NCI-H69 (cell line): ENCODE measurements at regions not wholly inside any gene's neighbourhood (a gene's known extent, or its start where the extent isn't known, plus 50 kb on each side); places are given as distances from the start of the nearest gene placed in this dataset.

Source experiments
- DNase-seq: peaks from one replicate; lab custom pipeline; 2025; lab: John Stamatoyannopoulos, UW

DNA sequence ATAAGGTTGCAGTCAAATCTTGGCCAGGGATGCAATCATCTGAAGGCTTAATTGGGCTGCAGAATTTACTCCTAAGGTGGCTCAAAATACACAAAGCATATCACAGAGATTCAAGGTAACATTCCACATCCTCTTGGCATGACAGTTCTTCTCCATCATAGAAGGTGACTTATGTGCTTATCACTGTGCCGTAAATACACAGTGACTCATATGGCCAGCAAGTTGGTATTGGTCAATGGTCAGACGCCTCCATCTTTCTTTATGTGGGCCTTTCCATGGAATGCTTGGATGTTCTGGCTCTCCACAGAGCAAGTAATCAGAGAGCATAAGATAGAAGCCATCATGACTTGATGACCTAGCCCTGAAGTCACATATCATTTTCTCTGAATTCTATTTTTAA, 168.8 kb upstream of the ST8SIA2 start:
- no peak for DNase-seq

GRCh38 chr15:92226020-92226612, 167.6 kb upstream of the ST8SIA2 start:
- DNase-seq: peak; percentile 7

DNA sequence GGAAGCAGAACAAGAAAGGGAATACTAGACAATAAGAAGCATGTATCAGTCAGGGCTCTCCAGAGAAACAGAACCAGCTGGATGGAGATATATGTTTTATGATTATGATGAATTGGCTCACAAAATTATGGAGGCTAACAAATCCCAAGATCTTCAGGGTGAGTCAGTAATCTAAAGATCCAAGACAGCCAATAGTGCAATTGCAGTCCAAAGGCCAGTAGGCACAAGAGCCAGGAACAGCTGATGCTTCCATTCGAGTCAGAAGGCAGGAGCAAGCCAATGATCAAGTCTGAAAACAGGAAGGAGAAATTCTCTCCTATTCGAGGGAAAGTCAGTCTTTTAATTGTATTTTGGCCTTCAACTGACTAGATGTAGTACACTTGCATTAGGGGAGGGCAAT, 164.9 kb upstream of the ST8SIA2 start:
- DNase-seq: no peak

- no peak for DNase-seq
These were observed 162.2 kb upstream of the ST8SIA2 start for GRCh38 chr15:92231461-92231860.

DNA sequence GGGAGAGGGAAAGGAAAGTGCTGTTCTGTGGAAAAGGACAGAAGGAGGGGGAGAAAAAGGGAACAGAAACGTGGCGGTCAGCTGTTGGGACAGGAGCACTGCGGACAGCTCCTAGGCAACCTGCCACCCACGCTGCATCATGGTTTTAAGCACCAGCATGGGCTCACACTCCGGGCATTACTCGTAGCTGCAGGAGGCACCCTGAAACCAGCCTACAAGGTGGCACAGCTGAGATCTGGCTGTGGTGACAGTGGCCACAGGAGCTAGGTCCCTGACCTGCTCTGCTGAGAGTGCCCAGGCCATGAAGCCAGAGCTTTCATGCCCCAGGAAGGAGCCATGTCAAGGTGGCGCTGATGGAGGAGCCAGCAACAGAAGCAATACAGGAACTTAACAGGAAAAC, 161.4 kb upstream of the ST8SIA2 start:
- no peak for DNase-seq

GRCh38 chr15:92232876-92233275, 160.8 kb upstream of the ST8SIA2 start:
- DNase-seq: no peak

GRCh38 chr15:92243227-92243626, 150.5 kb upstream of the ST8SIA2 start:
- DNase-seq: no peak

DNA sequence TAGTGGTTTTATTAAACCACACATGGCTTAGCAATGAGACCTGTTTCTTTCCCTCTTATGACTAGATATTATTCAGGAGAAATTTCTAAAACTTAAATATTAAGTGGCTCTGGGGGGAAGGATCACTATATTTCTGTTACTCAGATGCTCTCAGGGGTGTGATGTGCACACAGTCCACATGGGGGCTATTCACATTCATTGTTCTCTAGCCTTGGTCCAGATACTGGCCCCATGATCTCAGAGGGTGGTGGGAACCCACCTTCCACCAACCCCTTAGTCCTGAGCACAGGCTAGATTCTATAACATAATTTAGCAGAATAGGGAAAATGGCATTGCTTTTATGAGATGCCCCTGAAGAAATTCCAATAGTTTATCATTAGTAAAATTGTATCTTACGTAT, 149.0 kb upstream of the ST8SIA2 start:
- no peak for DNase-seq

GRCh38 chr15:92247649-92248242, 145.9 kb upstream of the ST8SIA2 start:
- DNase-seq: no peak

GRCh38 chr15:92266796-92267685, 126.6 kb upstream of the ST8SIA2 start:
- no peak for DNase-seq

DNA sequence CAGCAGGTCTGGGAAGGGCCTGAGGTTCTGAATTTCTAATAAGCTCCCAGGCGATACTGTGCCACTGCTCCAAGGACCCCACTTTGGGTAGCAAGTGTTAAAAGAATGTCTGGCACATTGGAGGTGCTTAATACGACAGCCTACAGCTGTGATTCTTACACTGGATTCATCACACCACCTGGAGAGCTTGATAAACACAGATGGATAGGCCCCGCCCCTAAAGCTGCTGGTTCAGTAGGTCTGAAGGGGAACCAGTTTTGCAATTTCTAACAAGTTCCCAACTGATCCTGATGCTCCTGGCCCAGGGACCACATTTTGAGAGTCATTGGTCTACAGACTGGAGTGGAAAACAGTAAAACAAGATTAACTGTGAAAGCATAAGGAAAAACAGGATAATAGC, 124.8 kb upstream of the ST8SIA2 start:
- peak; percentile 10 for DNase-seq

GRCh38 chr15:92271179-92271578, 122.5 kb upstream of the ST8SIA2 start:
- no peak for DNase-seq

- DNase-seq: no peak
These were observed 121.6 kb upstream of the ST8SIA2 start for GRCh38 chr15:92272106-92272505.

DNA sequence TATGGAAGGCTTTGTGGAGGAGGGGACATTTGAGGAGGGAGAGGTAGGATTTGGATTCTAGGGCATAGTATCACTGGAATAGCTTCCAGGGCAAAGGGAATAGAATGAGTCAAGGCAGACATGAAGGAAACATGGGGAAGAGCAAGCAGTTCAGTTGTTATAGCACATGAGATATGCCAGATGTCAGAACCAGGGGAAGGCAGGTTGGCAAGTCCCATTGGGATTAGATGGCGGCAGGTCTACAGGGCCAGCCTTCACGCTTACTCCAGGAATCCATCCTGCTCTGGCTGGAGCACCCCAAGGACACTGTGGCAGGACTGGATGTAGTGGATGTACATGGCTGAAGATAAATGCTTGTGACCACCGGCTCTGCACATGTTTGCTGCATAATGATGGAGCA, 120.4 kb upstream of the ST8SIA2 start:
- no peak for DNase-seq

DNA sequence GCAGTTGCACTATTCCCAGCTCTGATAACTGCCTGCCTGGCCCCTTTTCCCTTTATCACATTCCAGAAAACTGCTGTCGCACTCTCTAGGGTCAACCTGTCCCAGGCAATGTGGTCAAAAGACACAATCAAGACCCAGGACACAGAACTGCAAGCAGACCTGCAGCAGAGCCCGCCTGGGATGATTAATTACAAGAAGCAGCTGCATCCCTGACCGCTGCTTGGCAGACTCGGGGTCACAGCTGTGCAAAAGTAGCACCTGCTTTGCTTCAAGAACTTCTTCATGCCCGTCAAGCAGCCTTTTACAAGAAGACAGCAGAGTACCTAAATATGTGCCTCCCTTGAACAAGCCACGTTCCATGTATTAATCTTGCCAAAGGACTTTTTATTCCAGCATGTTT, 120.0 kb upstream of the ST8SIA2 start:
- DNase-seq: no peak

DNA sequence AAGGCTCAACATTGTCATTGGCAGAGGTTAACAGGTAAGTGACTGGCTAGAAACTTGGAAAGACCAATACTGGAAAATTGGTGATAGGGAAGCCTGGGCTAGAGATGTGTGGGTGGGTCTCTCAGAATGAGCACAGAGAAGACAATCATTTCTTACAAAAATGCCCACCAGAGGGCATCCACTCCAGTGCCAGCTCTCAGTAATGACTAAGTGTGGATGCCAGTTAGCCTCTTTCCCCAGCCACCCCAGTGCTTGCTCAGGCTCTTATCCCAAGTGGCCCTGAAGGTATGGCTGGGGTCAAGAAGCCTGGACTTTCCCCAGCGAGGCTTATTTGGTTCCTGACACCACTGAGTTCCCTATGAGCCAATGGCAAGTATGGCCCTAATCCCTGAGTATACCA, 115.9 kb upstream of the ST8SIA2 start:
- peak; percentile 3 for DNase-seq

DNA sequence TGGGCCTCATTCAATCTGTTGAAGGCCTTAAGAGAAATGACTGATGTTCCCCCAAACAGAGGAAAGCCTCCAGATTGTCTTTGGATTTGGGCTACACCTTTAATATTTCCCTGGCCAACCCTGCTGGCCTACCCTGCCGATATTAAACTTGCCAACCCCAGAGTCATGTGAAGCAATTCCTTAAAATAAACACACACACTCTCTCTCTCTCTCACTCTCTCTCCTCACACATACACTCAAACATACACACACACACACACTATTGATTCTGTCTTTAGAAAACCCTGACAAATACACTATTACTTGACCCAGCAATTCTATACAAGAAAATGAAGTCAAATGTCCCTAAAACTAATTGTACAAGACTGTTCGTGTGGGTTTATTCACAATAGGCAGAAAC, 109.9 kb upstream of the ST8SIA2 start:
- no peak for DNase-seq

DNA sequence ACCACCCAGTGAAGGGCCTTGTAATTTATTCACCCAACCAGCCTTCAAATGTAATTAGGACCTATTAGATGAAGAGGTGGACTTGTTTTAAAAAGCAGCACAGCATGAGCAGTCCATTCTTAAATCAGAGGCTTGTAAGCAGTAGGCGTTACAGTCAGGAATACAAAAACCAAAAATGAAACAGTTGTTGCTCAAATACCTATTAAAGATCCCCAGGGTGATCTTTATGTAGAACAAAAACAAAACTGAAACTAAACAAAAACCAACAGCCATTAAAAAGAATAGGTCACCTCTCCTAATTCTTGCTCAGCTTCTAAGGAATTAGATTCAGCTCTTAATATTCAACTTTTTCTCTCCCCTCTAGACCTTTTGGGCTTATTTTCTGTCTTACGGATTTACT, 104.9 kb upstream of the ST8SIA2 start:
- no peak for DNase-seq

GRCh38 chr15:92289733-92290132, 103.9 kb upstream of the ST8SIA2 start:
- DNase-seq: no peak

DNA sequence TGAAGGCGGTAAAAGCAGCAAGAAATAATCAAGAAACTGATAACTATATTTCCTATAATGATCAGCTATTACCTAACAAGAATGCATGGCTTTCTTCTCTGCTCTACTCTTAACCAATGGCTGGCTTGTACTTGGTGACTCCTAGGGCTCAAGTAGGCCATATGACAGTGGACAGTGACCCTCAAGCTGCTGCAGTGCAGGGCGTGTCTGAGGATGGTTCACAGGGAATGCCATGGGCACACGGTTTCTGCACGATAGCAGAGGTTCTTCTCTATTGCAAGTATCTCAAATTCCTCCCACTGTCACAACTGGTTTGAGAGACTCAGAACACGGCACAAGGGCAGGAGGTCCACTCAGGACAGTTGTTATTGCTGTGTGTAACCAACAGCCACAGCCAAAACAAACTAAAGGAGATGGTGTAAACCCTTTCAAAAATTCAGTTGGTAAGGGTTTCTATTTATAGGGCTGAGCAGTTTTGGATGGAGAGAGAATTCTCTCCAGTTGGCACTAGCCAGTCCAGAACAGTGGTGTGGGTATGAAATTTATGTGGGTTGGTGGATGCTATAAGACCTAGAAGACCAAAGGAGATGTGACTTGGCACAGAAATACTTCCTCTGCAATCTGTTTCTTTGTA, 103.2 kb upstream of the ST8SIA2 start:
- no peak for DNase-seq

DNA sequence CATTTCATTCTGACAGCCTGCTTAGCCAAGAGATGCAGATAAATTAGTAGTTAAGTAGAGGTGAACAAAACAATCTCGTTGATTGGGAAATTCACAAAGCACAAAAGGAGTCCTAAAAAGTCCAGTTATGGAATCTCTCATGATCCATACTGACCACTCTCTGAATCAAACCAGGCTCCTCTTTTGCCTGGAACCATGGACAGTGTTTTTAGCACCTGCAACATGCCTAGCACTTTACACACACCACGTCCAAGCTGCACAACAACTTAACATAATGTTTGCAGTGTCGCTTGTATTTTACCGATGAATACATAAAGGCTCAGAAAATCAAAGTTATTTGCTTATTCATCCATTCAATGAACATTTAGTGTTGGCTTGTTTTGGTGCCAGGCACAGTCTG, 101.8 kb upstream of the ST8SIA2 start:
- no peak for DNase-seq

DNA sequence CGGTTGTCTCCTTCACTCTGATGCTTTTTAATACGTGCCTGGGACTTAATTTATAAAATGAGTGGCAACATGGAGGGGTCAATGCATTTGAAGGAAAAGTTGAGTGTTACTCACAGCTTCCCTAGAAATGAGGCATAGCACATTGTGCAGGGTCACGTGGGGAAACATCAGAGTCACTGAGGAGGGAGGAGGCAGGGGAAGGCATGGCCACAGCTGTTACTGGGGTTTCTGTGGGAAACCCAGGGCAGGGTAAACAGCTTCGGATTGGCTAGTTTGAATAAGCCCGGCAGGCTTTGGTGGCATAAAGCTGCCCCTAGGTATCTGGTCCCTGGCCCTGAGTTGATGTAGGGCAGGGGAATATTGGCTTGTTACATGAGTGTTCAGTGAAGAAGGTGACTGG, 98.9 kb upstream of the ST8SIA2 start:
- peak; percentile 1 for DNase-seq
